GM19438 (cell line): ENCODE measurements at regions not wholly inside any gene's neighbourhood (a gene's known extent, or its start where the extent isn't known, plus 50 kb on each side); places are given as distances from the start of the nearest gene placed in this dataset.
"Not testable (repeated sequence)": the region's sequence is repeated elsewhere in the genome, so short reads cannot be mapped to it uniquely, and the experiment has no call there.

Source experiments
- ATAC-seq: cut with Tn5 transposase; IDR thresholded peaks from one replicate; pipeline ENCODE4 v1.9.1; 2021; ENCODE audit warnings: low read depth; ENCODE audit not compliant: unreplicated experiment

- ATAC-seq = no peak
These were observed 500.0 kb upstream of the C9orf72 start for GRCh38 chr9:28073270-28073669.

DNA sequence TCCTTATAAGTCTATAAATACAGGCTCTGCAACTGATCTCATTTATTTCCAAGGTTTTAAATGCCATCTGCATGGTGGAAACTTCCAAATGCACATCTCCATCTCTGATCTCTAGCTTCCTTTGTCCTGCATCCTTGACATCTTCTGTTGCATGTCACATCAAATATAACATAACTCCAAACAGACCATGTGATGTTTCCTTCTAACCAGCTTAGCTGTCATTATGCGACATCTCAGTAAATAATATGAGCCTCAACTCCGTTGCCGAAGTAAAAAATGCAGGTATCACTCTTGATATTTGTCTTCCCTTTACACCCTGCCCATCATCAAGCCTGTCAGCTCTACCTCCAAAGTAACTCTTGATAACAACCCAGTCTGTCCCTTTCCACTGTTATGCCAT, 506.4 kb upstream of the C9orf72 start:
- ATAC-seq = no peak

DNA sequence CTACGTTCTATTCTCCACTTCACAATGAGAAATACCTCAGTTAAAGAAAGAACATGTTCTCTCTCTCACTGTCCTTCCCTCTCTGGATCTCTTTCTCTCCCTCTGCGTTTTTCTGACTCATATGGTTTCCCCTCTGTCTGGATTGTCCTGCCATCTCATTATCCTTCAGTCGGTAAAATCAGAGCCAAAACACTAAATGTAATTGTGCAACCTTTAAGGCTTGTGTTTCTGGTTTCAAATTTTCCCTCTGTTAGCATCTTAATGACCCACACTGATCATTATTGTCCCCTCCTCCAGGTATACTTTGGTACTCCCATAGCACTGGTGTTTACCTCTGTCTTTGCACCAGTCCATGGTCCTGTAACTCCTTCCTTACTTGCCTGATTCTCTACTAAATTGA, 509.4 kb upstream of the C9orf72 start:
- ATAC-seq = no peak

- no peak for ATAC-seq
These were observed 513.6 kb upstream of the C9orf72 start for GRCh38 chr9:28086881-28087280.

- no peak for ATAC-seq
These were observed 520.0 kb upstream of the C9orf72 start for GRCh38 chr9:28092981-28093936.

GRCh38 chr9:28101509-28101908, 528.2 kb upstream of the C9orf72 start:
- no peak for ATAC-seq

DNA sequence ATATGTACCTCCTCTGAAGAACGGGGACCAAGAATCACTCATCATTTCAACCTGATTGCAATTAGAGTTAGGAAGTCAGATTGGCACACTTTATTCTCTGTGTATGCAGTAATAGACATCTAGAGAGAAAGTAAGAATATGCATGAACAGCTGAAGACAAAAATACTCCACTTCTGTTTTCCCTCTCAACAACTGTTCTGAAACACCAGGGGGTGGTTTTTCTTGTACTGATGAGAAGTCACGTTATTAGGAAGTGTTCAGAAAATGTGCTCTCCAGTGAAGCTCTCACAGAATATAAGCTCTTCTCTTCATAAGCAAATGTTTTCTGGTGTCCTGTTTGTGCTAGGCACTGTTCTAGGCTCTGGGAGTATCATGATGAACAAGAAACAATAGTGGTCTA, 531.7 kb upstream of the C9orf72 start:
- no peak for ATAC-seq

DNA sequence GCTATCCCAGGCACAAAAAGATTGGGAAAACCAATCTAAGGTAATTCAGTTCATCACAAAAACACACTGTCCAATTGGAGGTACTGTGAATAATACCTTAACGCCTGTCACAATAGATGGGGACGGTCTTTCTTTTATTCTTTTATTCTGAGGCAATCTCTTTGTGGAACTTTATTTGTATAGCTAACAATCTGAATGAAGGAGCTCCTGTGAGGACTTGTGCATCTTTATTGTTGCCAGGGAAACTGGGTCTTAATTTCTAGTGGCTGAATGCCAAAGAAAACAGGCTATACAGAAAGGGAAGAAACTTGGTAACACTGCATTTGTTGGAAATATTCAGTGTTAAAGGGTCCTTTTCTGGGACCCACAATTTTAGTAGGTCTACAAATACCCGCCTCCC, 546.9 kb upstream of the C9orf72 start:
- no peak for ATAC-seq

DNA sequence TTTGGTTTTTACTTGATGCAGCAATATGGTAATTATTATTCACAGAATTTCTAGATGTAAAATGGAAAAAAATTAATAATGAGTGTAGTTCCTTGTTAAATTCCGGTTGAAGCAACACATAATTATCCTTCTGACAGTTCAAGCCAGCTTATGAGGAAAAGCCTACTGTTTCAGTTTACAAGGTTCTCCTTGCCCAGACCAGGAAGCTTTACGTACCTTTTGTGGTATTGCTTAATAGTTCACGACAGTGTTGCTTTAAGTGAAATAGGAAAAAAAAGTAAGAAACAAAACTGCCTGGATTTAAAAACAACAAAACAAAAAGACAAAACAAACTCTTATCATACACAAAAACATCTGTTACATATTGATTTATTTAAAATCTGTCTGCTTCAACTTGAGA, 547.3 kb upstream of the C9orf72 start:
- no peak for ATAC-seq

DNA sequence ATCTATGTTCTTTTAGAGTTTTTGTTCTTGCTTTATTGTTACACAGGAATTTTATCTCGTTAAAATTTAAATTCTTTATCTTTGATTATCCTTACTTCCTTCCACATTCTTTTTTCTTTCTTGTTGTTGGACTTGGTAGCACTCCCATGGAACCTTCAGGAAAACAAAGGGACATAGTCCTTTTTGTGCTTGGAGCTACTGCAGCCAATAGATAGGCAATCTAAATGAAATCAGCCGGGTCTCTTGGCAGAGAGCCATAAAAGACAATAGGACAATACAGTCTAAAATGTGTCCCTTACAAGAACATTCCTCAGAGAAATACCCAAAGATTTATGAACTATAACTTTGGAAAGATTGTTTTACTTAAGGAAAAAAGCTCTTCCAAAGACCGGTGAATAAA, 548.1 kb upstream of the C9orf72 start:
- no peak for ATAC-seq

DNA sequence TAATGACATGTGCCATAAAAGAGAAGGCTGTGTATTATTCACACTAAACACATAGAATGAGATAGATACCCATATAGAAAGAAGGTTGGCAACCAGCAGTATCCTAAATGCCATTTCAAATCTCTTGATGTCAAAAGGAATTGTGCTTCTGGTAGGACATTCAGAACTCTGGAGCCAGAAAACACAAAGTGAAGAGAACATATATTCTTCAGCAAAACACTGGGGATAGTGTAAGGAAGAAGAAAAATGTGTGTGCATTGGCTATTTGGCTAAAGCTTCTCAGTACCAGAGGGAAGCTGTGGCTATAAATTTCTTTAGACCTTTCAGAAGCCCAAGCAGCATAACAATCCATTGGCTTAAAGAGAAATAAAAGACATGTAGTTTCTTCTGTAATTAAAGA, 551.6 kb upstream of the C9orf72 start:
- no peak for ATAC-seq

DNA sequence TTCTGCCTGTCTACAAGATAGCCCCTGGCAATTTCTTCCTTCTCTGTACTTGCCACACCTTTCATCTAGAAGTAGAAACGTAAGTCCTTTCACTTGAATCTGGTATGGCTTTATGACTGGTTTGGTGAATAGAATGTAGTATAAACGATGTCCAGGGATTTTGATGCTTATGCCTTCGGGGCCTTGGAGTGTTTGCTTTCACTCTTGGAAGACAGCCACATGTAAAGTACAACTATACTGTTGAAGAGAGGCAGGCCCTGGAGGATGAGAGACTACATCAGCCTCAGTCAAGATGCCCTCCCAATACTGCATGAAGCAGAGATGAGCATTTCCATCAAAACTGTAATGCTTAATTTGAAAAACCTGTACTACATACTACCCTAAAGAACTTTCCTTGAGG, 553.8 kb upstream of the C9orf72 start:
- no peak for ATAC-seq

GRCh38 chr9:28134446-28134976, 561.2 kb upstream of the C9orf72 start:
- ATAC-seq = no peak

- ATAC-seq = no peak
These were observed 562.3 kb upstream of the C9orf72 start for GRCh38 chr9:28135549-28135948.

DNA sequence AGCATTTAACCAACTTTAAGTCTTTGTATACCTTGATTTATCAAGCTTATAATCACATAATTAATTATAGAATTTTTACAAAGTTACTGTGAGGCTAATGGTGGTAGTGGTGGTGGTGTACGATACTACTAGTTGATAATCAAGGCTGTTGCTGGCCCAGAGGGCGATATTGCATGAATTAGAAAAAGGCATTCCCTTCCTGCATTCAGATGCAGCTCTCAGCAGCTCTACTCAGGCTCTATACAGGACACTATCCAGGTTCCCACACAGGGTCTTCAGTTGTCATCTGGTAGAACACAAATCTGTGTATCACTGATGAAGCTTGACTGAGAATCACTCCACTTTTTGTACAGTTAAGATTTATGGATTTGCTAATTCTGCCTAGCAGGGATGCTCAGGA, 562.8 kb upstream of the C9orf72 start:
- no peak for ATAC-seq

DNA sequence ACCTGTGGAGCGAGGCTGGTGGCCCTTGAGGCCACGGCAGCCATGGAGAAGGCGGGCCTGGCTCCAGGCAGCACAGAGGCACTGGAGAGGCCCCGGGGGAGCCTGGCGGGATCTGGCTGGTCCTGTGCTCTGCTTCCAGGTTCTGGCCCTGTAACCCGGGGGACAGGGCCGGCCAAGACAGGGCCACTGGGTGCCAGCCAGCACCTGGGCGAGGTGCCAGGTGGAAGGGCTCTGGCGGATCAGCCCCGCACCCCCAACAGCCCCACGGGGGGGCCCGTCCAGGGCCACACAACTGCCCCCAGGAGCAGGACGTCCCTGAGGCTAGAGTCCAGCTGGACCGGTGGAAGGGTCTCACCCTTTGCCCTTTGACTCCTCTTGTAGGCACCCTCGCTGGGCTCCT, 574.1 kb upstream of the C9orf72 start:
- ATAC-seq = not testable (repeated sequence)

DNA sequence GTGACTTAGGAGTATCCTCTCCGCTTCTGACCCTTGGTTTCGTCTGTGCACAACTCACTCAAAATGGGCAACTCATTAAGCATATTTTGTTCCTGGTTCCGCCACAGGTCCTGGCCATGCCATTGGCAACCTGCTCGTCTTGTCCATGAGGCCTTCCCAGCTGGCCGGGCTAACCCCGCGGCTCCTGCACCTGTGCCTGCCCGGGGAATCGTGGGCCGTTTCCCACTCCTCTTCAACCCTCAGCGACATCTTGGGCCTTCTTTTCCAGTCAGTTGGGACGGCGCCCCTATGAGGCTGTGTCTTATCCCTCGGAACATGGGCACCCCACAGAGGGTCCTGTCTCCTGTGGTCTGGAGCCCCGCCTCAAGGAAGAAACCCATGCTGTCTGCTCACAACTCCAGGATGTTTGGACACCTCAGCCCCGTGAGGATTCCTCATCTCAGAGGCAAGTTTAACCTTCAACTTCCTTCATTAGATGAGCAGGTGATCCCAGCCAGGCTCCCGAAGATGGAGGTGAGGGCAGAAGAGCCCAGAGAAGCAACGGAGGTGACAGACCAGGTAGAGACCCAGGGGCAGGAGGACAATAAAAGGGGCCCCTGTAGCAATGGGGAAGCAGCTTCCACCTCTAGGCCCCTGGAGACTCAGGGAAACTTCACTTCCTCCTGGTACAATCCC, 574.8 kb upstream of the C9orf72 start:
- ATAC-seq = not testable (repeated sequence)

DNA sequence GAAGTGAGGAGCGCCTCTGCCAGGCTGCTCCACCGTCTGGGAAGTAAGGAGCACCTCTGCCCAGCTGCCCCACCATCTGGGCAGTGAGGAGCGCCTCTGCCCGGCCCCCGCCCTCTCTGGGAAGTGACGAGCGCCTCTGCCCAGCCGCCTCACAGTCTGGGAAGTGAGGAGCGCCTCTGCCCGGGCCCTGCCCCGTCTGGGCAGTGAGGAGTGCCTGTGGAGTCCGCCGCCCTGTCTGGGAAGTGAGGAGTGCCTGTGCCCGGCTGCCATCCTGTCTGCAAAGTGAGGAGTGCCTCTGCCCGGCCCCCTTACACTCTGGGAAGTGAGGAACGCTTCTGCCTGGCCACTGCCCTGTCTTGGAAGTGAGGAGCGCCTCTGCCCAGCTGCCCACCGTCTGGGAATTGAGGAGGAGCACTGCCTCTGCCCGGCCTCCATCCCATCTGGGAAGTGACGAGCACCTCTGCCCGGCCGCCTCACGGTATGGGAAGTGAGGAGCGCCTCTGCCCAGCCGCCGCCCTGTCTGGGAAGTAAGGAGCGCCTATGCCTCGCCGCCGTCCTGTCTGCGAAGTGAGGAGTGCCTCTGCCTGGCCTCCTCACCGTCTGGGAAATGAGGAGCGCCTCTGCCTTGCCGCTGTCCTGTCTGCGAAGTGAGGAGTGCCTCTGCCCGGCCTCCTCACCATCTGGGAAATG, 576.2 kb upstream of the C9orf72 start:
- not testable (repeated sequence) for ATAC-seq

- no peak for ATAC-seq
These were observed 581.8 kb upstream of the C9orf72 start for GRCh38 chr9:28155067-28155466.

DNA sequence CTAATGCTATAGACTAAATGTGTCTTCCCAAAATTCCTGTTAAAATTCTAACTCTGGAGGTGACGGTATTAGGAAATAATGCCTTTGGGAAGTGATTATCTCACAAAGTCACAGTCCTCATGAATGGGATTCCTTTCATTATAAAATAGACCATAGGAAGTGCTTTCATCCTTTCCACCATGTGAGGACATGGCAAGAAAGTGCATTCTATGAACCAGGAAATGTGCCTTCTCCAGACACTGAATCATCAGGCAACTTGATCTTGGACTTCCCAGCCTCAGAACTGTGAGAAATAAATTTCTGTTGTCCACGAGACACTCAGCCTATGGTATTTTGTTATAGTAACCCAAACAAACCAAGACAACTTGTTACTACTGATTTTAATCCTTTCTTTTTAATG, 582.4 kb upstream of the C9orf72 start:
- no peak for ATAC-seq

- no peak for ATAC-seq
These were observed 585.2 kb upstream of the C9orf72 start for GRCh38 chr9:28158451-28158850.
